Upper lobe of left lung (tissue), 4 donors: ENCODE measurements at regions not wholly inside any gene's neighbourhood (a gene's known extent, or its start where the extent isn't known, plus 50 kb on each side); places are given as distances from the start of the nearest gene placed in this dataset.

Experiments used
- CTCF ChIP-seq, 6 experiments: fragments of 450-650 bp in 4 of 6; fragments of 200-600 bp in 2 of 6; sonication (generic) in 2 of 6; IDR thresholded peaks; one replicate each; pipeline ENCODE4 v1.5.1; 2016 to 2019; ENCODE audit warnings: antibody characterized with exemption in 6 of 6
- EP300 ChIP-seq, 4 donors: sonication (generic); formaldehyde crosslinking; IDR thresholded peaks; one replicate each; pipeline ENCODE4 v1.5.1; 2017; ENCODE audit warnings: antibody characterized with exemption in 4 of 4, control low read depth in 2 of 4
- POLR2A ChIP-seq, 4 donors: fragments of 450-650 bp; IDR thresholded peaks; one replicate each; pipeline ENCODE4 v1.5.1; 2016 to 2017; ENCODE audit warnings: antibody characterized with exemption in 4 of 4, mild to moderate bottlenecking in 2 of 4
- POLR2AphosphoS5 ChIP-seq, 2 donors: sonication (generic); formaldehyde crosslinking; IDR thresholded peaks; one replicate each; pipeline ENCODE4 v1.5.1; 2017; ENCODE audit warnings: antibody characterized with exemption in 2 of 2

- no peak for TF ChIP-seq POLR2A (IDR thresholded peaks at IDR 0.05)
- no peak for TF ChIP-seq CTCF (IDR thresholded peaks at IDR 0.05)
- no peak for TF ChIP-seq EP300 (IDR thresholded peaks at IDR 0.05)
- TF ChIP-seq POLR2AphosphoS5 (IDR thresholded peaks at IDR 0.05) = no peak
These were observed 225.1 kb upstream of the SEMA6D start for GRCh38 chr15:47492195-47492594.
